CD4-positive, alpha-beta T cell treated with Interleukin-6 at 100 ng/mL for 8 hours (primary cell): ENCODE measurements at regions not wholly inside any gene's neighbourhood (a gene's known extent, or its start where the extent isn't known, plus 50 kb on each side); places are given as distances from the start of the nearest gene placed in this dataset.
"Not testable (repeated sequence)": the region's sequence is repeated elsewhere in the genome, so short reads cannot be mapped to it uniquely, and the experiment has no call there.

ENCODE experiments used
- DNase-seq: peaks from one replicate; pipeline ENCODE4 v3.0.0-alpha.2; 2020; ENCODE audit warnings: mixed read lengths, low spot score

DNA sequence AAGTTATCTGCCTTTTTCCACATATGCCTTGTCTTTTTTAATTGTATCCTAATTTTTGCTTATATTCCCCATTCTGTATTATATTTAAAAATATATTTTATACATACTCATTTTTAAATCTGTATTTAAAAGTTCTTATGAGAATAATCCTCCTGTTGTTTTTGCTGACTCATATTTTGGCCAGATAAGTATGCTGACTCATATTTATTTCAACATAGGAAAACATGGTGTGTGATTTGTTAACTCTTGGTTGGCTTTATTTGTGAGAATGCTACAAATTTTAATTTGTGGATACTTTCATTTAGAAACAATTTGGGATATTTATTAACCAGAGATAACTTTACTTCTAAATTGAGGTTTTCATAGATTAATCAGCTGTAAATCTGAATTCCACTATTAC lies 587.7 kb downstream of the CPS1 start:
- no peak for DNase-seq

DNA sequence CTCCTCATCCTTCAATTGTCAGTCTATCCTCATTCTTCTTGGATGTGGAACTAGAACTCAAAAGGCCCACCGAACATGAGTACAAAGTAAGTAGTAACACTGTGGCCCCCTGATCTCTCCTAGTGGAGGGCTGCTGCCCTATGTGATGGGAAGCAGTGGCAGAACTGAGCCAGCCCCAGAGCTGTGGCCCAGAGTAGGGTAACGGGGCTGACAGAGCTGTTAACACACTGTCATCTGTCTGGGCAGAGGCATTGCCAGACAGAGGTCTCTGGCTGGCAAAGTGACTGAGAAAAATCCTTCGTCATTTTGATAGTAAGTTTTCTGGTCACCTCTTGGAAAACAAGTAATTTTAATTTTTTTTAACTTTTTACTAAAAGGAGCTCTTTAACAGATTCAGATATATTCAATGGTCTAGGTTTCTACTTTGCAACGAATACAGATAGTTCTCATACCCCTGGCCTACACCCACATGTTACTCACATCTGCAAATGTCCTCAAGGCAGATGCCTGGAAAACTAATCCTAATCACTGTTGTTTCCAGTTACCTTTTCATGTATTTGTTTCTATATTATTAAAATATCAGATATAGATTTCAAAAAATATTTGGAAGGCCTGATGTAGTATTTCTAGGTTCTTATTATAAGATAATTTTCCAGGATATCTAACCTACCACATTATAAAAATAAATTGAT lies 588.7 kb downstream of the CPS1 start:
- DNase-seq: no peak

DNA sequence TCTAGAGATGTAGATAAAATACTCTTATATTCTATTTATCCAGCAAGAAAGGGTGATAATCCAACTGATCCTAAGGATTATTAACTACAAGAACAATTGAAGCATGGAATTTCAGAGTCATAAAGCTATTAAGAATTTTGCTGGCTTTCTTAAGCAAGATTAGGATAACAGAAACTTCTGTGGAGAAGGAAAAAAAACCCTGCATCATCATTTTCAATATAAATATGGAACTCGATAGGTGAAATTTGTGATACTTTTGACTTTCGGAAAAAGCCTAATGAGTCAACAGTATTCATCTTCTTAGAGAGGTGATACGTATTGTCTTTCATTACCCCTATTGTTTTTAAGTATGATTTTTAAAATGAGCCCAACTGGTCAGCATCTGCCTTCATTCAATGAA lies 593.3 kb downstream of the CPS1 start:
- no peak for DNase-seq

DNA sequence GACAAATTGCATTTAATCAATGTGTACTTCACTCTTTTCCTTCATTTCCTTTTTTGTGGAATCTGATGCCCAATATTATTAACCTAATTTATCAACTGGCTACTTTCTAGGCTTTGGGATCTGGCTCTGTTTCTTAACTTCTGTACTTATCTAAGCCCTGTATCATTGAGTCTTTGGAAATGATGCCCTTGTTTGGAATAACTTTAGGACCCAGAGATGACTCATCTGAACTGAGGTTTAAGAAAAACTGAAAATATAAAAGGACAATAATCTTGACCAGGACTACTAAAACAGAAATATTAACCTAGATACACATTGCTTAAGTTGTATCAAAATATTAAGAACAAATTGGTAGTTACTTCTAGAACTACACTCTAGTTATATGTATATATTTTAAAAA lies 600.8 kb downstream of the CPS1 start:
- no peak for DNase-seq

DNA sequence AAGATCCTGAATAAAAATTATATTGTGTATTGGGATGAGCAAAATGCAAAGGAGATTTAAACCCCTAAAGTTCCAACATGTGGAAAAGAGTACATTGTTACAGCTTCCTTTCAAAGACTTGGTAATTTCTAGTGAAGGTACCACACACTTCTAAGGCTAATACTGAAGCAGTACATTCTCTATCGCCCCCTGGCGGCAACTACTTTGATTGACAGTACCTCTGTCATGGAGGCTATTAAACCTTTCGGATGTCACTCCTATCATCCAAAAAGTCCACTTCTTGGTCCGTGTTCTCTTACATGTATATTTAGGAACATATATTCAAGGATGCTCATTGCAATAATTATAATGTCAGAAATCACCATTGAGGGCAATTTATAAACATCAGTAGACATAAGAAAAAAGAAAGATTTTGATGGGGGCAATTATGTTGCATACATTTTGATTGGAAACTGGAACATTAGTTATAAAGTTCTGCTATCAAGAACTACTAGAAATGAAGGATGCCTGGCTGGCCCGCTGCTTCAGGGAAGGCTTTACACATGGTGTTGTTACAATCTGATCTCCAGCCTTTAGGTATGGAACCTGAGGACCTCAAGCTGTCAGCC lies 601.6 kb downstream of the CPS1 start:
- DNase-seq: peak; percentile 12

DNA sequence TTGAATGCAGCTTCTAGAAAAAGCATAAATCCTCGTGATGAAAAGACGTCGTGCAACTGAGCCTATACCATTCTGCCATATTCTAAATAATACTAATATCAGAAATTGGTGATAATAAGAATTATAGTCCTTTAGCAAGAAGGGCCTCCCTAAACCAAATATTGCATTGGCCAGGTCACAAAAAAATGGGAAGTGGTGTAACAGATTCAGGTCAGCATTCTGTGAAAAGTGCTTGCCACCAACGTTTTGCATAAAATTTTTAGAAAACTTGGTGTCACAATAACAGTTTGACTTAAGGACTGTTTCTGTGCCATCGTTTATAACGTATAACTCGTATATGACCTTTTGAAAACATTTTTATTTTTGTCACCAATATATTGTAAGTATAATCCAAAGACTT lies 603.6 kb downstream of the CPS1 start:
- no peak for DNase-seq

DNA sequence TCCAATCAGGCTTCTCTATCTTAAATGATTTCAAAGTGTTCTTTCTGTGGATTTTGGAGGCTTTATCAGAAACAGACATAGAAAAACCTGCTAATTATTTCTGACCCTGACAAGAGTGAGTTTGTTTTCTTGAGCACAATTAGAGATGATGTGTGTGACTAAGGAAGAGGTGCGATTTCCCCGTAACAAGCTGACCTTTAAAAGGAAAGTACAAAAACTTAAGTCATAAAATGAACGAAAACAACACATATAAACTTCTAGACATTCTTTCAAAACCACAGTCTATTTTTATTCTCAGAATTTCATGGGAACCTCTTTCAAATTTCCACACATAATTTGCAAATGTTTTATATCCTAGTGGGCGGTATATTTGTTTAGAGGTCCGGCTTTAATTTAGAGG lies 604.8 kb downstream of the CPS1 start:
- DNase-seq: no peak

DNA sequence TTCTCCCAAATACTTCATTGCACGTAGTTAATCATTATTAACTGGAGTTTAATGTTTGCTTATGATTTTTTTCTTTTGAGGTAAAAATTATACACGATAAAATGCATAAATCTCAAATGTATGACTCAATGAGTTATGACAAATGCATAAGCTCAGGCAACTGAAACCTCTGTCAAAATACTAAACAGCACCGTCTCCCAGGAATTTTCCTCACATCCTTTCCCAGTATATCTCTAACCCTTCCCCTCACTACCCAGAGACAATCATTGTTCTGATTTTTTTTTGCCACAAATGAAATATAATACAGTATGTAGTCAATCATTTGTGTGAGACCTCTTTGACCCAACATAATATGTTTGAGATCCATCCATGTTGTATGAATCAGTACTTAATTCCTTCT lies 606.5 kb downstream of the CPS1 start:
- no peak for DNase-seq

DNA sequence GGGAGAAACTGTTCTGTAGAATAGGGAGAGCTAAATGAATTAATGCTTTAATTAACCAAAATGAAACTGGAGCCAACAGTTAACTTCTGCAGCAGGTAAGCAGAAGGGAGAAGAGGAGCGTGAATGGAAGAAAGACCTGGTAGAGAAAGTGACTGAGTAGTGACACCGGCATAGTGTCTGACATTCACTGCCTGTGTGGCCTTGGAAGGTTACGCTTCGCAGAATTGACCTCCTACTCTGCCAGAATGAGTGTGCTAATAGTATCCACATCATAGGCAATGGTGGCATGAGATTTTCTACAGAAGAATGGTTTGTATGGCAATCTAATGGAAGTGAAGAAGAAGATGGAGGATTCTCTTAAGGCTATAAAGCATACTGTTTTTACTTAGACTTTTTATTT lies 614.4 kb downstream of the CPS1 start:
- DNase-seq: no peak

DNA sequence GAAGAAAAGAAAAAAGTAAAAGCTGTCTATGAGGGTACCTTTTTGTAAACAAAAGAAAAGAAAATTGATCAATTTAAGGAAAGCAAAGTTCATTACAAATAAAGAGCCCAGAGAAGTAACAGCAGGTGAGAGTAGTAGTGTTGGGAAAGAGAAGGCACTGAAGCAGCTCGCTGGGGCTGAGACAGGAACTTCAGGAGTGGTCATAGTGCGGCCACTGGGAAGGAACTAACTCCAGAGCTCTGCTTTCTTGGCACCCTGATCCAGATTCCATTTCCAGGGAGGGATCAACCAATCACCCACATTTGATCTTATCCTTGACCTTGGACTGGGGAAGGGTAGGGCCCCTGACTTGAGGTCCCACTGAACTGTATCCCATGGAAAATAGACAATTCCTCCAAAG lies 617.6 kb downstream of the CPS1 start:
- DNase-seq: no peak

DNA sequence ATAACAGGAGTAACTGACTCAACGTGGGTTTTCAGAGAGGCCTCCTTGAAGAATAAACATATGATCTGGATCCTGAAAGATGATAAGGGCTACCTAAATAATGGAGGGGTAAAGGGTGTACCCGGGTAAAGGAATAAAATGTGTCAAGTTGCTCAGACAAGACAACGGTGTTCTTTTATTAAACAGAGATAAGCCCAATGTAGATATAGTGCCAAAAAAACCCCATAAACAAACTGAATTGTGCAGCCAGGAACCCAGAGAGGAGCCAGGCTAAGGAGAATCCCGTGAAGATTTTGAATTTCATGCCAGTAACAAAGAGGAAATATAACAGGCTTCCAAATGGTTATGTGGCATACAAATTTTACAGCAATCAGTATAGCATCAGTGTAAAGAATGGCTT lies 618.2 kb downstream of the CPS1 start:
- no peak for DNase-seq

DNA sequence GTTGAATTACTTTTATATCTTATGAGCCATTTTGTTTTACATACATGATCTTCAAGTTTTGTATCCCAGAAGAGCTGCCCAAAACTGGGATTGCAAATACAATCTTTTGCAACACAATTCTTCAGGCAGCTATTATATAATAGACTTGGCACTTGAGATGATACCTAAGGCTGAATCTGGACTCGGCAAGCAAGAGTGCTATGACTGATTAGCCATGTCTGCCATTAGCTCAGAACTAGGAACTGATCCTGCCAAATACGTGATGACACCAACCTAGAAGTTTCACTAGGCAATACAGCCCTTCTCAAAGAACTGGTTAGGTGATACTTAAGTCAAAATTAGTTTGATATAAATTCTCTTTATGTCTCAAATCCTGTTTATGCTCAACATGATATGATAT lies 619.6 kb downstream of the CPS1 start:
- DNase-seq: no peak

DNA sequence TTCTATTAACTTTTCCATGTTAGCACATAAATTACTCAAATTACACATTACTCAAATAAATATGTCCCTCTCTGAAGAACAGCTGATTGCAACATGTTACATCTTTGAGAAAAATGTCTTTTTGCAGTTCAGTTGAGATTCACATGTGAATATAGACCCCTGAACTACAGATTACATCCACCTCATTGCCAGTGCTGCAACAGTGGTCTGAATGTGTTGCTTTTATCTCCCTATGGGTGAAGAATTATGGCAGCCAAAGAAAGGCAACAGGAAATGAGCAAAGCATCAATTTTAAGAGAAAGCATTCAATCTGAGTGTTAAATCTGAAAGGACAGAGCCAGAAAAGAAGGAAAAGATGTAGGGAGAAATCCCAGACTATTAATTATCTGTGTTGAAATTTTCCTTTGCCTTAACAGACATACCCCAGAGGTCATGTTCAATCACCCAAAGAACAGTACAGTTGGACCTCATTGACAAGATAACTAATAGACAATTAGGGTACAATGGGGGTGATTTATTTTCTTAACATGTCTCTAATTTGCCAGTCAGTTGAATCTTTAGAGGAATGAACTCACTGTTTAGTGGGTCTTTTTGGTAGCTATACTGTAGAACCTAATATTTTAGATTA lies 620.2 kb downstream of the CPS1 start:
- DNase-seq: no peak

DNA sequence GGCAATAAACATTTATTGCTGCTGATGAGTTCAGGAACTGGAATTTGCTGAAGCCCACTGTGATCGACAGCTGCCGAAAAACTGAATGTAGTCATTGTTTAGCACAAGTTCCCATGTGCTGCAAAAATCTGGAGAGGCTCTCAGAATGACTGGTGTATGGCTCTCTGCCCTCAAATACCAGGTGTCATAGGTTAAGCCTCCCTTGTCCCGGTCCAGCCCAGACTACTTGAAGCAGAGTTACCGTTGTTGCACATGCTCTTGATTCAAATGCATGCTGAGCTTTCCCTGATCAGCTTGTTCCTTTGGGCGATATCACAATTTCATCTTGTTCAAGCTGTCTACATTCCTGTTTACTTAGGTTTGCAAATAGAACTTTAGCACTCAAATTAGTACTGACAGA lies 625.2 kb downstream of the CPS1 start:
- no peak for DNase-seq

DNA sequence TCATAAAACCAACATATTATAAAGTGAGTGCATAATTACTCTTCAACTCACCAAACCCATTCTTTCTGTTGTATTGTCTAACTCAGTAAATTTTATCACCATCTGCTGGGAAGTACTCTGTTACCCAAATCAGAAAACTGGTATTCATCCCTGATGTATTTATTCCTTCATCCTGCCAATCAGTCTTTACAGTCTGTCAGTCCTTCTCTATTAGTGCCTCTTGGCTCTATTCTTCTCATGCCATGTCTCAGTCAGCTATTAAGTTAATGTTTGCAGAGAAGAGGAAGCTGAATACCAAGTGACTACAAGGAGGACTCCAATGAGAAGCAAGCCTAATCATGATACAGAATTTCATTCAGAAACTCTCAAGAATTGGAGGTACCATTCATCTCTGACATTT lies 631.2 kb downstream of the CPS1 start:
- DNase-seq: no peak

DNA sequence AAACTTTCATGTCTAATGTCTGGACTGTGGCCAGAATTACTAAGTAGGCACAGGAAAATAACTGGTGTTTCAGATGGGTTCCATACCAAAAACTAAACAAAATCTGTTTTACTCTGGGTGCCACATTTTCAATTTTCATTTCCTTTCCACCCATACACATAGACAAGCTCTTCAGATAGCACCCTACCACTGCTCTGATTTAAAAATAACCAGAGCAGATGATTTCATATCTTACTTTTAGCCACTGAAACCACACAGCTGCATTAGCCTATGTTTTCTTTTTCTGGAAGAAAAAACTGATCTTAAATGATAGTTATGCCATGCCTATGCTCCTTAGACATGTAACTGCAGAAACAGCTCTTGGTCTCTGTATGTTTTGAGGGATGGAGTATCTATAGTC lies 647.6 kb downstream of the CPS1 start:
- no peak for DNase-seq

DNA sequence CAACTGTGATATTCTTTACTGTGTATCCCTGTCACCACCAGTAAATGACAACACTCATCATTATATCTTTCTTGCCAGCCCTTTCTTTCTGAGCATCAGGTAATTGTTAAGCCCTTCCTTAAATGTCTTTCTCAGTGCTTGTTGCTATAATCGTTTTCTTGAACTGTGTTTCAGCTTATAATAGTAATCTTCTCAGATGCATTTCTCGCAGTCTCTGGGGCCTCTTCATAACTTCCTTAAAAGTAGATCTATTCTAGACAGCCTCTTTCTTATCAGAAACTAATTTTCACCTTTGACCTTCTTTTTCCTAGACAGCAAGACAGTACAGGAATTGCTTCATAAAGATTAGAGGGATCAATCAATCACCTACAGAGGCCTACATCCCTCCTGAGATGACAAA lies 648.1 kb downstream of the CPS1 start:
- DNase-seq: no peak

DNA sequence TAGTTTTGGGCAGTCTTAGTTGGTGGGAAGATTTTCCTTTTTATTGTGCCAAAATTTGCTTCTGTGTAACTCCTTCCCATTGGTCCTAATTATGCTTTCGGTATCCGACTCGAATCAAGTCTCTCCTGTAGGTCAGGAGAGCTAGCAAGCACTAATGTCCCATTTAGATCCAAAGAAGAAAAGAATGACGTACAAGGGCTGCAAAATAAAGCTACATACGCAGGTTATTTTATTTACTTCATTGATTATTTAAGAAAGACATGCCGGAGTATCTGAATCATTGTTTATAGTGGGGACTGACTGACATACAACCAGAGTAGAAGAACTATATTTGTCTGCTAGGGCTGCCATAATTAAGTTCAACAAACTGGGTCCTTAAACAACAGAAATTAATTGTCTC lies 648.5 kb downstream of the CPS1 start:
- DNase-seq: no peak

DNA sequence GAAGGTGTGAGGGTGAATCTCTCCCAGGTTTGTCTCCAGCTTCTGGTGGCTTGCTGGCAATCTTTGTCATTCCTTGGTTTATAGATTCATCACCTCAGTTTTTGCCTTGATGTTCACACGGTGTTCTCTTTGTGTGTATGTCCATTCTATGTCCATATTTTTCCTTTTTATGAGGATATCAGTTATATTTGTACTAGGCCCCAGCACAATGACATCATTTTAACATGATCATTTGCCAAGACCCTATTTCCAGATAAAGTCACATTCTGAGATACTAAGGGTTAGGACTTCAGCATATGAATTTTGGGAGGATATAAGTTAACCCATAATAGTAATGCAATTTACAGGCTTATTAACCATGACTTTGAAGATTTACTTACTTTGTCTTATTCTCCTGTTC lies 649.0 kb downstream of the CPS1 start:
- no peak for DNase-seq

DNA sequence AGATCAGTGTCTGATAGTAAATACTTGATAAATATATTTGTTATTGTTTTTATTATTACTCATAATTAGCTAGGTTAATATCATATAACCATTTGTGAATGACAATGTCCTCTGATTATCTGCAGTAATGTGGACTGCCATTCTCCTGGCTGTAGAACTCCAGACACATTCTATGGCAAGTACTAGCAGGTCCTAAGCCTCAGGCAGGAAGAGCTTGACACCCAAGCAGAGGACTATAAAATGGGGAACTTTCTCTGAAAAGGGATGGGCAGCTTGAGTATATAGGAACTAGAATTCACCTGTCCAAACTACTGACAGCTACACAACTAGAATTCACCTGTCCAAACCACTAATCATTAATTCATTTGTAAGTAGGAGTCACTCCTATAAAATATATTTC lies 649.4 kb downstream of the CPS1 start:
- DNase-seq: no peak

DNA sequence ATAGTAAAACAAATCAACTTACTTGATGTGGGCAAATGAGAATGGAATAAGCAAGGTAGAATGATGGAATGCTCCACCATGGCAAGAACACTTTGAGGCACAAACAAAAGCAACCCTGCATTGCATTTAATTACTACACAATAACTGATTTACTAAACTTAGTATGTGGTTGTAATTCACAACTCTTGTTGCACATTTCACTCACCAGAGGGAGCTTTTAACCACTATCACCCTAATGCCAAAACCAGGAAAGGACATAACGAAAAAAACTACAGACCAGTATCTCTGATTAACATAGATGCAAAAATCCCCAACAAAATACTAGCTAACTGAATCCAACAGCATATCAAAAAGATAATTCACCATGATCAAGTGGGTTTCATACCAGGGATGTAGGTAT lies 659.8 kb downstream of the CPS1 start:
- DNase-seq: no peak

DNA sequence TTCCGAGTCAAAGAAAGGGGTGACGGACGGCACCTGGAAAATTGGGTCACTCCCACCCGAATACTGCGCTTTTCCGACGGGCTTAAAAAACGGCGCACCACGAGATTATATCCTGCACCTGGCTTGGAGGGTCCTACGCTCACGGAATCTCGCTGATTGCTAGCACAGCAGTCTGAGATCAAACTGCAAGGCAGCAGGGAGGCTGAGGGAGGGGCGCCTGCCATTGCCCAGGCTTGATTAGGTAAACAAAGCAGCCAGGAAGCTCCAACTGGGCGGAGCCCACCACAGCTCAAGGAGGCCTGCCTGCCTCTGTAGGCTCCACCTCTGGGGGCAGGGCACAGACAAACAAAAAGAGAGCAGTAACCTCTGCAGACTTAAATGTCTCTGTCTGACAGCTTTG lies 663.1 kb downstream of the CPS1 start:
- DNase-seq: not testable (repeated sequence)

DNA sequence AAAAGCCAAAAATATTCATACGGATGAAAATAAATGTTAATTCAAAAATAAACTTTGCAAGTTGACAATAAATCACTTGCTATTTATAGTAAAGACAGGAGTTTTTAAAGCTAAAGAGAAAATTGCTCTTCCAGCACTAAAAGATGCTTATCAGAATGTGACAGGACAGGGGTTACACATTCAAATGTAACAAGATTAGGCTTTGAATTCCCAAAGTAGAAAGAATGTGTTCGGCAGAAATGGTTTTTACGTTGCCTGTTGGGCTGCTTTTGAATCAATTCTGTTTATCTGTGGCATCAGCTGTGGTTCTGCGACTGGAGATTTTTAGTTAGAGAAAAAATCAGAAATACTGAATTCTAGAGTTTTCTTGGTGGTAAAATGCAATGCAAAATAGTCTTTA lies 669.4 kb downstream of the CPS1 start:
- no peak for DNase-seq

DNA sequence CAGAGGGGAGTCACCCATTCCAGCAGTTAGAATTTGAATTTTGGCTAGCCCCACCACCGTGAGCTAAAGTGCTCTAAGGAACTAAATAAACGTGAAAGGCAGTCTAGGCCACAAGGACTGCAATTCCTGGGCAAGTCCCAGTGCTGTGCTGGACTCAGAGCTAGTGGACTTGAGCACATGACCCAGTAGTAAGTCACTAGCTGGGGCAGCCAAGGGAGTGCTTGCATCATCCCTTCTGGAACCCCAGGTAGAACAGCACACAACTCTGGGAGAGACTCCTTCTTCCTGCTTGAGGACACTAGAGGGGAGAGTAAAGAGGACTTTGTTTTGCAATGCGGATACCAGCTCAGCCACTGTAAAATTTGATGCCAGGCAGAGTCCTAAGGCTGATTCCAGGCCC lies 672.2 kb downstream of the CPS1 start:
- no peak for DNase-seq
